Prostate gland (tissue), 2 donors: ENCODE measurements at regions not wholly inside any gene's neighbourhood (a gene's known extent, or its start where the extent isn't known, plus 50 kb on each side); places are given as distances from the start of the nearest gene placed in this dataset.

Experiments
- CTCF ChIP-seq, 4 experiments: fragments of 200-600 bp in 2 of 4; fragments of 450-650 bp in 2 of 4; sonication (generic) in 2 of 4; IDR thresholded peaks; 1 replicate in 3 of 4; 2 replicates in 1 of 4; pipeline ENCODE4 v1.5.1; 2016 to 2019; ENCODE audit warnings: antibody characterized with exemption in 4 of 4, mild to moderate bottlenecking in 2 of 4, moderate library complexity in 2 of 4
- POLR2A ChIP-seq: fragments of 450-650 bp; IDR thresholded peaks from one replicate; pipeline ENCODE4 v1.6.1; 2016; ENCODE audit warnings: antibody characterized with exemption, mild to moderate bottlenecking
- POLR2AphosphoS5 ChIP-seq: sonication (generic); formaldehyde crosslinking; IDR thresholded peaks from one replicate; pipeline ENCODE4 v1.6.1; 2017; ENCODE audit warnings: antibody characterized with exemption

- TF ChIP-seq CTCF (IDR thresholded peaks at IDR 0.05) (no peak), POLR2A (no peak), POLR2AphosphoS5 (peak; percentile 10)
Measured at GRCh38 chr2:15023221-15023620, 390.7 kb downstream of the LRATD1 start.
